ENCODE measurements at regions not wholly inside any gene's neighbourhood (a gene's known extent, or its start where the extent isn't known, plus 50 kb on each side); places are given as distances from the start of the nearest gene placed in this dataset.
"Not testable (repeated sequence)": the region's sequence is repeated elsewhere in the genome, so short reads cannot be mapped to it uniquely, and the experiment has no call there.

GRCh38 chr9:2279138-2279537 lies 264.0 kb downstream of the SMARCA2 start:
- not testable (repeated sequence) for DNase-seq

GRCh38 chr9:2281031-2281802 lies 266.1 kb downstream of the SMARCA2 start:
- no peak for DNase-seq

- DNase-seq, result no peak
Observed at GRCh38 chr9:2281803-2282185, 266.6 kb downstream of the SMARCA2 start.

GRCh38 chr9:2284770-2285169 lies 269.6 kb downstream of the SMARCA2 start:
- no peak for DNase-seq

- DNase-seq, result peak; percentile 29
Observed at GRCh38 chr9:2285416-2286332, 270.5 kb downstream of the SMARCA2 start.

GRCh38 chr9:2286333-2286705 lies 271.2 kb downstream of the SMARCA2 start:
- DNase-seq, result no peak

- DNase-seq, result no peak
Observed at GRCh38 chr9:2286825-2287455, 271.8 kb downstream of the SMARCA2 start.

- DNase-seq, result no peak
Observed at GRCh38 chr9:2288309-2288708, 273.2 kb downstream of the SMARCA2 start.

GRCh38 chr9:2289263-2289662 lies 274.1 kb downstream of the SMARCA2 start:
- no peak for DNase-seq

- DNase-seq, result peak; percentile 21
Observed at GRCh38 chr9:2290382-2290781, 275.2 kb downstream of the SMARCA2 start.

GRCh38 chr9:2291980-2292704 lies 277.0 kb downstream of the SMARCA2 start:
- peak; percentile 95 for DNase-seq

GRCh38 chr9:2292733-2293132 lies 277.6 kb downstream of the SMARCA2 start:
- DNase-seq, result no peak

- DNase-seq, result no peak
Observed at GRCh38 chr9:2297771-2298170, 282.6 kb downstream of the SMARCA2 start.

GRCh38 chr9:2298217-2298616 lies 283.1 kb downstream of the SMARCA2 start:
- DNase-seq, result no peak

GRCh38 chr9:2299156-2299842 lies 284.2 kb downstream of the SMARCA2 start:
- DNase-seq, result peak; percentile 99

GRCh38 chr9:2299843-2300205 lies 284.7 kb downstream of the SMARCA2 start:
- no peak for DNase-seq

GRCh38 chr9:2300325-2300724 lies 285.2 kb downstream of the SMARCA2 start:
- no peak for DNase-seq

GRCh38 chr9:2302606-2303005 lies 287.5 kb downstream of the SMARCA2 start:
- DNase-seq, result no peak

- DNase-seq, result no peak
Observed at GRCh38 chr9:2303056-2303455, 287.9 kb downstream of the SMARCA2 start.

GRCh38 chr9:2307480-2307879 lies 292.3 kb downstream of the SMARCA2 start:
- no peak for DNase-seq

GRCh38 chr9:2311920-2312319 lies 296.8 kb downstream of the SMARCA2 start:
- DNase-seq, result no peak

GRCh38 chr9:2313512-2313911 lies 298.4 kb downstream of the SMARCA2 start:
- DNase-seq, result no peak
